ENCODE measurements at regions not wholly inside any gene's neighbourhood (a gene's known extent, or its start where the extent isn't known, plus 50 kb on each side); places are given as distances from the start of the nearest gene placed in this dataset.

DNA sequence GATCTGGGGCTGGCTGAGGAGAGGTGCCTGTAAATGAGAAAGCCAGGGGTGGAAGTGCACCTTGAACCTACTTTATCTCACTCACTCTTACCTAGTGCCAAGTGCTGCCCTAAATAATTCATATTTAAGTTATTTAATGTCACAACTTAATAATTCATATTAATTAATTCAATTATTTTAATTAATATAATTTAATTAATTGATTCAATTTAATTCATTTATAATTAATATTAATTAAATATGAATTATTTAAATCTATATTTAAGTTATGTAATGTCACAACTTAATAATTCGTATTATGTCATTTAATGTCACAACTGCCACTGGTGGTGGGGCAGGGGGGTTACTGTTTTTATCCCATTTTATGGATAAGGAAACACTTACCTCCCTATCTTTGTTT, 361.6 kb upstream of the RUNX1 start:
- TF ChIP-seq KLF7 (tag by site-specific recombination; IDR thresholded peaks at IDR 0.05; ENCODE audit: borderline replicate concordance): no peak
- no peak for TF ChIP-seq HOXA7 (CRISPR knock-in tag; IDR thresholded peaks at IDR 0.05; ENCODE audit: borderline replicate concordance)
- TF ChIP-seq ZNF223 (tag by site-specific recombination; IDR thresholded peaks at IDR 0.05): no peak
- no peak for TF ChIP-seq ZFP69B (tag by site-specific recombination; IDR thresholded peaks at IDR 0.05)
- TF ChIP-seq ZNF76 (tag by site-specific recombination; IDR thresholded peaks at IDR 0.05; ENCODE audit: borderline replicate concordance, low read depth): no peak

DNA sequence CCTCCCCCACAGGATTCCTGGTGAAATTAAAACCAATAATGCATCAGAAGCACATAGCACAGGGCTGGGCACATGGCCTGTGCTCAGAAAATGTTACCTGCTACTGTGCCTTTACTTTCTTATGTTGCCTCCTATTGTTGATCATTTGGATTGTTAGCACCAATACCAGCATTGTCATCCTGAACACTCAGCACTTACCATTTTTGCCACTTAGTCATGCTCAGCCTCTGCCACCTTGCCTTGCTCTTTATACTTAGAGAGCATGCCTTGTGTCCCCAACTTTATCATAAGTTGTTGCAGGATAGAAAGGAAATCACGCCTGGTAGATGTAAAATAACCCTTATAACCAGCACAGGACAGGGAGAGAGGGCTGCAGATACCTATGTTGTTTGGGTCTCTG, 361.0 kb upstream of the RUNX1 start:
- ChIA-PET CTCF (interaction anchor here (1.2 kb wide), 1 partner anchor 430 kb away, joined by 3 read pairs; no protein-coding TSS in a partner anchor), POLR2A (no interaction called here)
- TF ChIP-seq, protein P1, sequence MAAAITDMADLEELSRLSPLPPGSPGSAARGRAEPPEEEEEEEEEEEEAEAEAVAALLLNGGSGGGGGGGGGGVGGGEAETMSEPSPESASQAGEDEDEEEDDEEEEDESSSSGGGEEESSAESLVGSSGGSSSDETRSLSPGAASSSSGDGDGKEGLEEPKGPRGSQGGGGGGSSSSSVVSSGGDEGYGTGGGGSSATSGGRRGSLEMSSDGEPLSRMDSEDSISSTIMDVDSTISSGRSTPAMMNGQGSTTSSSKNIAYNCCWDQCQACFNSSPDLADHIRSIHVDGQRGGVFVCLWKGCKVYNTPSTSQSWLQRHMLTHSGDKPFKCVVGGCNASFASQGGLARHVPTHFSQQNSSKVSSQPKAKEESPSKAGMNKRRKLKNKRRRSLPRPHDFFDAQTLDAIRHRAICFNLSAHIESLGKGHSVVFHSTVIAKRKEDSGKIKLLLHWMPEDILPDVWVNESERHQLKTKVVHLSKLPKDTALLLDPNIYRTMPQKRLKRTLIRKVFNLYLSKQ (tag by site-specific recombination; IDR thresholded peaks at IDR 0.05; ENCODE audit: borderline replicate concordance): no peak
- no peak for TF ChIP-seq SP7 (tag by site-specific recombination; IDR thresholded peaks at IDR 0.05)
- Histone ChIP-seq H3K27ac (ENCODE audit: extremely low read depth, low read depth, low read length) (no peak overlapping the region), H3K36me3 (ENCODE audit: control insufficient read depth in 2 of 2, insufficient read depth in 1 of 2, low read length in 2 of 2) (no peaks in the 10 kb centered on the region), H3K4me1 (ENCODE audit: control insufficient read depth, insufficient read depth, low read length) (no peaks in the 10 kb centered on the region), H3K9me3 (ENCODE audit: control insufficient read depth, insufficient read depth, low read depth, low read length) (no peaks in the 10 kb centered on the region), H3K4me3 (ENCODE audit: low read depth, low read length) (no peak overlapping the region)

More for the DNA sequence above, 361.6 kb upstream of the RUNX1 start:
- Histone ChIP-seq H3K4me3 (ENCODE audit: low read depth, low read length) (no peak overlapping the region), H3K27ac (ENCODE audit: extremely low read depth, low read depth, low read length) (no peak overlapping the region), H3K36me3 (ENCODE audit: control insufficient read depth in 2 of 2, insufficient read depth in 1 of 2, low read length in 2 of 2) (no peaks in the 10 kb centered on the region), H3K4me1 (ENCODE audit: control insufficient read depth, insufficient read depth, low read length) (no peaks in the 10 kb centered on the region), H3K9me3 (ENCODE audit: control insufficient read depth, insufficient read depth, low read depth, low read length) (no peaks in the 10 kb centered on the region)
- ChIA-PET CTCF (no interaction called here), POLR2A (no interaction called here)

DNA sequence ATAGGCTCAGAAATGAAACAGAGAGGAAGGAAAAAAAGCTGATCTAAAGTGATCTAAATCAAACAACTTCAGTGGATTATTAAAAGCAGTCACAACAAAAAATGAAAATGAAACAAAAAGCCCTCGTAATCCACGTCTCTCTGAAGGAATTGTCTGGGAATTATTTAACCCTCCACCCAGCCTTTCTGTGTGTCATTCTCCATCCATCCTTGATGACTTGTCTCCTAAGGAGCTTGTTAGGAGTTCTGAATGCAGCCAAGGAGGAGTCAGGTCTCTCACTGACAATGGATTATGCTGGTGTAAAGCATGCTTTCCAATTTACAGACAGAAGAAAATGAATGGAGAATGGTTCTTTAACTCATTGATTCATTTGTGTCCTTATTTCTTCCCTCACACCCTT, 359.3 kb upstream of the RUNX1 start:
- Histone ChIP-seq H3K4me3 (ENCODE audit: low read depth, low read length) (no peak overlapping the region), H3K9me3 (ENCODE audit: control insufficient read depth, insufficient read depth, low read depth, low read length) (no peaks in the 10 kb centered on the region), H3K27ac (ENCODE audit: extremely low read depth, low read depth, low read length) (no peak overlapping the region), H3K4me1 (ENCODE audit: control insufficient read depth, insufficient read depth, low read length) (no peaks in the 10 kb centered on the region), H3K36me3 (ENCODE audit: control insufficient read depth in 2 of 2, insufficient read depth in 1 of 2, low read length in 2 of 2) (no peaks in the 10 kb centered on the region)
- ChIA-PET POLR2A (no interaction called here), CTCF (interaction anchor here (0.5 kb wide), 1 partner anchor 714 kb away, joined by 3 read pairs; no protein-coding TSS in a partner anchor)
- TF ChIP-seq ZNF423 (tag by site-specific recombination; IDR thresholded peaks at IDR 0.05) (no peak), ZNF248 (tag by site-specific recombination; IDR thresholded peaks at IDR 0.05) (no peak), ZNF830 (tag by site-specific recombination; IDR thresholded peaks at IDR 0.05; ENCODE audit: low read depth) (no peak), ZNF596 (tag by site-specific recombination; IDR thresholded peaks at IDR 0.05) (no peak), ZNF16 (tag by site-specific recombination; IDR thresholded peaks at IDR 0.05; ENCODE audit: low read depth) (no peak)
- TF ChIP-seq, protein P2, sequence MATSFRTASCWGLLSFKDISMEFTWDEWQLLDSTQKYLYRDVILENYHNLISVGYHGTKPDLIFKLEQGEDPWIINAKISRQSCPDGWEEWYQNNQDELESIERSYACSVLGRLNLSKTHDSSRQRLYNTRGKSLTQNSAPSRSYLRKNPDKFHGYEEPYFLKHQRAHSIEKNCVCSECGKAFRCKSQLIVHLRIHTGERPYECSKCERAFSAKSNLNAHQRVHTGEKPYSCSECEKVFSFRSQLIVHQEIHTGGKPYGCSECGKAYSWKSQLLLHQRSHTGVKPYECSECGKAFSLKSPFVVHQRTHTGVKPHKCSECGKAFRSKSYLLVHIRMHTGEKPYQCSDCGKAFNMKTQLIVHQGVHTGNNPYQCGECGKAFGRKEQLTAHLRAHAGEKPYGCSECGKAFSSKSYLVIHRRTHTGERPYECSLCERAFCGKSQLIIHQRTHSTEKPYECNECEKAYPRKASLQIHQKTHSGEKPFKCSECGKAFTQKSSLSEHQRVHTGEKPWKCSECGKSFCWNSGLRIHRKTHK (tag by site-specific recombination; IDR thresholded peaks at IDR 0.05): no peak

DNA sequence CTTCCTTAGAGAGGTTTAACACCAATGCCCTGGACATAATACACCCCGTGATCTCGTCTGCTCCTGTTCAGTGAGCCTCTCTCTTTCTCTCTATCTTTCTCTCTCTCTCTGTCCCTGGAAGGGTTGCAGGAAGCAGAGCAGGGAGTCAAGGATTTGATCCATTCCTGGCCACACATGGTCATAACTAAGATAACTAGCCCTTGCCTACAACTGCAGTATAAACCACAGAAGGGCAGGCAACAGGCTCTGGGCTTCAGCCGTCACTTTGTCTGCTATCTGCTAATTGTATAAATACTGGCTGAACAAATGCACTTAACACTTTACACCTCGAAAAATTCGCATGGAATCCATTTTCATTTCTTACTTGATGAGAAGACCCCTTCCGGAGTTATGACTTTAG, 357.5 kb upstream of the RUNX1 start:
- TF ChIP-seq ZNF514 (tag by site-specific recombination; IDR thresholded peaks at IDR 0.05) (no peak), ZNF610 (tag by site-specific recombination; IDR thresholded peaks at IDR 0.05; ENCODE audit: borderline replicate concordance) (no peak), ZNF366 (tag by site-specific recombination; conservative IDR thresholded peaks at IDR 0.05) (no peak), ZNF747 (tag by site-specific recombination; IDR thresholded peaks at IDR 0.05) (no peak), ZBTB8A (tag by site-specific recombination; IDR thresholded peaks at IDR 0.05) (no peak)
- no peak overlapping the region for H3K27ac ChIP-seq (ENCODE audit: extremely low read depth, low read depth, low read length)
- no peaks in the 10 kb centered on the region for H3K4me1 ChIP-seq (ENCODE audit: control insufficient read depth, insufficient read depth, low read length)
- H3K9me3 ChIP-seq (ENCODE audit: control insufficient read depth, insufficient read depth, low read depth, low read length): no peaks in the 10 kb centered on the region
- CTCF ChIA-PET: no interaction called here
- no peak overlapping the region for H3K4me3 ChIP-seq (ENCODE audit: low read depth, low read length)
- POLR2A ChIA-PET: no interaction called here
- H3K36me3 ChIP-seq (ENCODE audit: control insufficient read depth in 2 of 2, insufficient read depth in 1 of 2, low read length in 2 of 2): no peaks in the 10 kb centered on the region

Measured in HEK293 (cell line).